Body of pancreas (tissue), 4 donors: ENCODE measurements at regions not wholly inside any gene's neighbourhood (a gene's known extent, or its start where the extent isn't known, plus 50 kb on each side); places are given as distances from the start of the nearest gene placed in this dataset.

Experiments
- POLR2A ChIP-seq, 3 donors: fragments of 450-650 bp; IDR thresholded peaks; one replicate each; pipeline ENCODE4 v1.6.1; 2016; ENCODE audit warnings: antibody characterized with exemption in 3 of 3, mild to moderate bottlenecking in 2 of 3
- TF ChIP-seq, protein P1 (sequence below), 7 experiments: fragments of 450-650 bp in 4 of 7; fragments of 200-600 bp in 3 of 7; sonication (generic) in 3 of 7; IDR thresholded peaks; one replicate each; pipeline ENCODE4 v1.5.1; 2016 to 2019; ENCODE audit warnings: antibody characterized with exemption in 7 of 7

DNA sequence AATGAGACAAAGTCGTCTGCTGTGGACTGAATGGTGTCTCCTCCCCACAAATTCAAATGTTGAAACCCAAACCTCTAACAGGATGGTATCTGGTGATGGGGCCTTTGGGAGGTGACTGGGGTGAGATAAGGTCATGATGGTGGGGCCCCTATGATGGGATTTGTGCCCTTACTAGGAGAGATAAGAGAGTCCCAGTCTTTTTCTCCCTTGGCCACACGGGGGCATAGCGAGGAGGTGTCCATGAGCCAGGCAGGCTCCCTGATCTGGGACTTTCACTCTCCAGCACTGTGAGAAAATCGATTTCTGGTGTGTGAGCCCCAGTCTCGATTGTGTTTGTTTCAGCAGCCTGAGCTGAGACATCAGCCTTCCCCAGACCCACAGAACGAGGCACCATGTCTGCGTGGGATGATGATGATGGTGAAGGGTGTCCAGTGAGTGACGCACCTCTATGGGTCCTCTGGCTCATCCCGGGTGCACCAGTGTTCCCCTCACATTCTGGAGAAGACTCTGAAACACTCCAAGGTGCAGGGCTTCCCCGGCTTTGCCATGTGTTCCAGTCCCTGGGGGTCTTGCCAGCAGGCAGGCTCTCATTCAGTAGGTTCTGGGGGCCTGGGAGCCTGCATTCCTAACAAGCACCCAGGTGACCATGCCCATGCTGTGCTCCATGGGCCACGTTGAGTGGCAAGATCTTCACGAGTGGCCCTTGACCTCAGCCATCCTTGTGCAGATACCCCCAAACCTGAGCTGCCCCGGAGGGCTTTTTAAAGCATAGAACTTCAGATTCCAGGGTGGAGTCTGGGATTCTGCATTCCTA, 363.0 kb downstream of the CTTN start:
- TF ChIP-seq, protein P1, sequence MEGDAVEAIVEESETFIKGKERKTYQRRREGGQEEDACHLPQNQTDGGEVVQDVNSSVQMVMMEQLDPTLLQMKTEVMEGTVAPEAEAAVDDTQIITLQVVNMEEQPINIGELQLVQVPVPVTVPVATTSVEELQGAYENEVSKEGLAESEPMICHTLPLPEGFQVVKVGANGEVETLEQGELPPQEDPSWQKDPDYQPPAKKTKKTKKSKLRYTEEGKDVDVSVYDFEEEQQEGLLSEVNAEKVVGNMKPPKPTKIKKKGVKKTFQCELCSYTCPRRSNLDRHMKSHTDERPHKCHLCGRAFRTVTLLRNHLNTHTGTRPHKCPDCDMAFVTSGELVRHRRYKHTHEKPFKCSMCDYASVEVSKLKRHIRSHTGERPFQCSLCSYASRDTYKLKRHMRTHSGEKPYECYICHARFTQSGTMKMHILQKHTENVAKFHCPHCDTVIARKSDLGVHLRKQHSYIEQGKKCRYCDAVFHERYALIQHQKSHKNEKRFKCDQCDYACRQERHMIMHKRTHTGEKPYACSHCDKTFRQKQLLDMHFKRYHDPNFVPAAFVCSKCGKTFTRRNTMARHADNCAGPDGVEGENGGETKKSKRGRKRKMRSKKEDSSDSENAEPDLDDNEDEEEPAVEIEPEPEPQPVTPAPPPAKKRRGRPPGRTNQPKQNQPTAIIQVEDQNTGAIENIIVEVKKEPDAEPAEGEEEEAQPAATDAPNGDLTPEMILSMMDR (IDR thresholded peaks at IDR 0.05) = no peak
- no peak for TF ChIP-seq POLR2A (IDR thresholded peaks at IDR 0.05)
